ENCODE measurements at regions not wholly inside any gene's neighbourhood (a gene's known extent, or its start where the extent isn't known, plus 50 kb on each side); places are given as distances from the start of the nearest gene placed in this dataset.

GRCh38 chr5:82828211-82828610, 249.0 kb downstream of the TMEM167A start:
- no peak overlapping the region for H3K4me3 ChIP-seq (ENCODE audit: low read depth in 1 of 3, low read length in 3 of 3)
- no peaks in the 10 kb centered on the region for H3K36me3 ChIP-seq (ENCODE audit: control insufficient read depth in 4 of 4, insufficient read depth in 3 of 4, low read depth in 1 of 4, low read length in 3 of 4)
- no peaks in the 10 kb centered on the region for H3K27me3 ChIP-seq (ENCODE audit: control insufficient read depth in 4 of 4, insufficient read depth in 4 of 4, low read length in 3 of 4)
- WGBS: 77% methylated on average over 3 of the region's 3 CpGs
- no peak for DNase-seq (ENCODE audit: low spot score)
- TF ChIP-seq TAF1 (conservative IDR thresholded peaks at IDR 0.05) (no peak), RAD21 (IDR thresholded peaks at IDR 0.05) (no peak), MAX (IDR thresholded peaks at IDR 0.05) (no peak), ZBTB33 (IDR thresholded peaks at IDR 0.05) (no peak), JUND (IDR thresholded peaks at IDR 0.05) (no peak), EGR1 (IDR thresholded peaks at IDR 0.05; ENCODE audit: low read depth in 2 of 2) (no peak), GABPA (IDR thresholded peaks at IDR 0.05 in 1 of 2, conservative IDR thresholded peaks at IDR 0.05 in 1 of 2) (no peak), ATF3 (IDR thresholded peaks at IDR 0.05) (no peak), HNF4A (conservative IDR thresholded peaks at IDR 0.05) (no peak)
- no peaks in the 10 kb centered on the region for H3K9me3 ChIP-seq (ENCODE audit: control insufficient read depth in 4 of 4, low read length in 3 of 4)
- no peak overlapping the region for H3K9ac ChIP-seq (ENCODE audit: low read depth in 1 of 2, low read length in 2 of 2)
- no peak overlapping the region for H3K27ac ChIP-seq (ENCODE audit: low read depth in 1 of 2, low read length in 2 of 2)
- no peaks in the 10 kb centered on the region for H3K4me1 ChIP-seq (ENCODE audit: control insufficient read depth in 4 of 4, insufficient read depth in 4 of 4, low read length in 3 of 4)

GRCh38 chr5:82827651-82828050, 249.5 kb downstream of the TMEM167A start:
- H3K36me3 ChIP-seq (ENCODE audit: control insufficient read depth in 4 of 4, insufficient read depth in 3 of 4, low read depth in 1 of 4, low read length in 3 of 4): no peaks in the 10 kb centered on the region
- H3K27ac ChIP-seq (ENCODE audit: low read depth in 1 of 2, low read length in 2 of 2): no peak overlapping the region
- H3K4me3 ChIP-seq (ENCODE audit: low read depth in 1 of 3, low read length in 3 of 3): no peak overlapping the region
- WGBS: 72% methylated on average over 5 of the region's 5 CpGs
- TF ChIP-seq HNF4G (IDR thresholded peaks at IDR 0.05): no peak
- TF ChIP-seq REST (IDR thresholded peaks at IDR 0.05): no peak
- TF ChIP-seq SP1 (IDR thresholded peaks at IDR 0.05): no peak
- no peak for TF ChIP-seq CTCF (IDR thresholded peaks at IDR 0.05; ENCODE audit: low read depth, low read length, missing input control)
- no peak for TF ChIP-seq RAD21 (IDR thresholded peaks at IDR 0.05)
- no peak for TF ChIP-seq HNF4A (conservative IDR thresholded peaks at IDR 0.05)
- TF ChIP-seq FOXA2 (IDR thresholded peaks at IDR 0.05): no peak
- TF ChIP-seq TAF1 (conservative IDR thresholded peaks at IDR 0.05): no peak
- no peak for TF ChIP-seq FOXA1 (IDR thresholded peaks at IDR 0.05)
- TF ChIP-seq YY1 (IDR thresholded peaks at IDR 0.05): no peak
- no peak for TF ChIP-seq ATF3 (IDR thresholded peaks at IDR 0.05)
- TF ChIP-seq JUND (IDR thresholded peaks at IDR 0.05): no peak
- TF ChIP-seq RXRA (IDR thresholded peaks at IDR 0.05): no peak
- TF ChIP-seq ZBTB33 (IDR thresholded peaks at IDR 0.05): no peak
- TF ChIP-seq MAX (IDR thresholded peaks at IDR 0.05): no peak
- TF ChIP-seq NR2F2 (IDR thresholded peaks at IDR 0.05): no peak
- H3K4me1 ChIP-seq (ENCODE audit: control insufficient read depth in 4 of 4, insufficient read depth in 4 of 4, low read length in 3 of 4): no peaks in the 10 kb centered on the region
- no peaks in the 10 kb centered on the region for H3K27me3 ChIP-seq (ENCODE audit: control insufficient read depth in 4 of 4, insufficient read depth in 4 of 4, low read length in 3 of 4)
- no peaks in the 10 kb centered on the region for H3K9me3 ChIP-seq (ENCODE audit: control insufficient read depth in 4 of 4, low read length in 3 of 4)
- no peak for DNase-seq (ENCODE audit: low spot score)
- H3K9ac ChIP-seq (ENCODE audit: low read depth in 1 of 2, low read length in 2 of 2): no peak overlapping the region
